HL-60 (cell line): ENCODE measurements at regions not wholly inside any gene's neighbourhood (a gene's known extent, or its start where the extent isn't known, plus 50 kb on each side); places are given as distances from the start of the nearest gene placed in this dataset.

Source experiments
- DNase-seq, 2 experiments: peaks; one replicate each; pipeline ENCODE4 v3.0.0-alpha.2; 2010 to 2020; ENCODE audit warnings: low read depth in 1 of 2, low spot score in 1 of 2
- H3K27ac ChIP-seq: fragments of 250-450 bp; sonication (Bioruptor Pico); replicated peaks from 2 replicates; pipeline ENCODE4 v1.5.1; 2020; ENCODE audit warnings: mild to moderate bottlenecking, moderate library complexity
- H3K27me3 ChIP-seq: fragments of 250-450 bp; sonication (Bioruptor Pico); 2 replicates; pipeline ENCODE4 v1.5.1; 2021; ENCODE audit warnings: mild to moderate bottlenecking, moderate library complexity; ENCODE audit not compliant: insufficient read depth, poor library complexity, severe bottlenecking
- H3K4me3 ChIP-seq: replicated peaks from 2 replicates; pipeline ENCODE4 v1.5.1; 2011; ENCODE audit warnings: mild to moderate bottlenecking, control low read depth, low read length; ENCODE audit not compliant: insufficient read depth
- GABPA ChIP-seq: IDR thresholded peaks from 2 replicates; pipeline ENCODE4 v1.6.1; 2012; ENCODE audit warnings: low read depth
- POLR2AphosphoS5 ChIP-seq: IDR thresholded peaks from 2 replicates; pipeline ENCODE4 v1.6.1; 2012; ENCODE audit warnings: low read depth
- SPI1 ChIP-seq: IDR thresholded peaks from 2 replicates; pipeline ENCODE4 v1.6.1; 2012; ENCODE audit warnings: low read depth, mild to moderate bottlenecking, borderline replicate concordance
- TF ChIP-seq, protein P1 (sequence below): IDR thresholded peaks from 2 replicates; pipeline ENCODE4 v1.6.1; 2012; ENCODE audit warnings: low read depth; ENCODE audit not compliant: insufficient replicate concordance
- TF ChIP-seq, protein P2 (sequence below): IDR thresholded peaks from one replicate; pipeline ENCODE4 v1.5.1; 2011; ENCODE audit warnings: low read length, control low read depth, inconsistent platforms; ENCODE audit not compliant: insufficient read depth

DNA sequence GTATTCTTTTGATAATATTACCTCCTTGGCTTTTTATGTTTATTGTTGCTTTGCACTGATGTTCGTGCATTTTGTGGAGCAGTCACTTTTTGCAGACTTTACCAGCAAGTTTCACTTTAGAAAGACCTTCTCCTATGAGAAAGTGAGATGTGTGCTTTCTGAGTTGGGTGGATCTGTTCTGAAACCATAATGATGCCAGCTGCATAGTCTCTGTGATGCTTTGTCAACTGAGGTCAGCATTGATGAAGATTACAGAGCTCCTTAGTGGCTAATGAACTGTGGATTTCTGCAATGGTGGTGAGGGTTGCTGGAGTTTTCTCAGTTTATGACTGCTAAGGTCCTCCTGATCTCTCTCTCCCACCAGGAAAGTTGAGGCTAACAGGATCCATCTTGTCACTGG is 309.9 kb upstream of the SLITRK6 start:
- no peaks in the 10 kb centered on the region for H3K27me3 ChIP-seq
- TF ChIP-seq, protein P1, sequence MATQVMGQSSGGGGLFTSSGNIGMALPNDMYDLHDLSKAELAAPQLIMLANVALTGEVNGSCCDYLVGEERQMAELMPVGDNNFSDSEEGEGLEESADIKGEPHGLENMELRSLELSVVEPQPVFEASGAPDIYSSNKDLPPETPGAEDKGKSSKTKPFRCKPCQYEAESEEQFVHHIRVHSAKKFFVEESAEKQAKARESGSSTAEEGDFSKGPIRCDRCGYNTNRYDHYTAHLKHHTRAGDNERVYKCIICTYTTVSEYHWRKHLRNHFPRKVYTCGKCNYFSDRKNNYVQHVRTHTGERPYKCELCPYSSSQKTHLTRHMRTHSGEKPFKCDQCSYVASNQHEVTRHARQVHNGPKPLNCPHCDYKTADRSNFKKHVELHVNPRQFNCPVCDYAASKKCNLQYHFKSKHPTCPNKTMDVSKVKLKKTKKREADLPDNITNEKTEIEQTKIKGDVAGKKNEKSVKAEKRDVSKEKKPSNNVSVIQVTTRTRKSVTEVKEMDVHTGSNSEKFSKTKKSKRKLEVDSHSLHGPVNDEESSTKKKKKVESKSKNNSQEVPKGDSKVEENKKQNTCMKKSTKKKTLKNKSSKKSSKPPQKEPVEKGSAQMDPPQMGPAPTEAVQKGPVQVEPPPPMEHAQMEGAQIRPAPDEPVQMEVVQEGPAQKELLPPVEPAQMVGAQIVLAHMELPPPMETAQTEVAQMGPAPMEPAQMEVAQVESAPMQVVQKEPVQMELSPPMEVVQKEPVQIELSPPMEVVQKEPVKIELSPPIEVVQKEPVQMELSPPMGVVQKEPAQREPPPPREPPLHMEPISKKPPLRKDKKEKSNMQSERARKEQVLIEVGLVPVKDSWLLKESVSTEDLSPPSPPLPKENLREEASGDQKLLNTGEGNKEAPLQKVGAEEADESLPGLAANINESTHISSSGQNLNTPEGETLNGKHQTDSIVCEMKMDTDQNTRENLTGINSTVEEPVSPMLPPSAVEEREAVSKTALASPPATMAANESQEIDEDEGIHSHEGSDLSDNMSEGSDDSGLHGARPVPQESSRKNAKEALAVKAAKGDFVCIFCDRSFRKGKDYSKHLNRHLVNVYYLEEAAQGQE: no peak
- TF ChIP-seq, protein P2, sequence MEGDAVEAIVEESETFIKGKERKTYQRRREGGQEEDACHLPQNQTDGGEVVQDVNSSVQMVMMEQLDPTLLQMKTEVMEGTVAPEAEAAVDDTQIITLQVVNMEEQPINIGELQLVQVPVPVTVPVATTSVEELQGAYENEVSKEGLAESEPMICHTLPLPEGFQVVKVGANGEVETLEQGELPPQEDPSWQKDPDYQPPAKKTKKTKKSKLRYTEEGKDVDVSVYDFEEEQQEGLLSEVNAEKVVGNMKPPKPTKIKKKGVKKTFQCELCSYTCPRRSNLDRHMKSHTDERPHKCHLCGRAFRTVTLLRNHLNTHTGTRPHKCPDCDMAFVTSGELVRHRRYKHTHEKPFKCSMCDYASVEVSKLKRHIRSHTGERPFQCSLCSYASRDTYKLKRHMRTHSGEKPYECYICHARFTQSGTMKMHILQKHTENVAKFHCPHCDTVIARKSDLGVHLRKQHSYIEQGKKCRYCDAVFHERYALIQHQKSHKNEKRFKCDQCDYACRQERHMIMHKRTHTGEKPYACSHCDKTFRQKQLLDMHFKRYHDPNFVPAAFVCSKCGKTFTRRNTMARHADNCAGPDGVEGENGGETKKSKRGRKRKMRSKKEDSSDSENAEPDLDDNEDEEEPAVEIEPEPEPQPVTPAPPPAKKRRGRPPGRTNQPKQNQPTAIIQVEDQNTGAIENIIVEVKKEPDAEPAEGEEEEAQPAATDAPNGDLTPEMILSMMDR: no peak
- TF ChIP-seq POLR2AphosphoS5: no peak
- TF ChIP-seq GABPA: no peak
- no peak for TF ChIP-seq SPI1
- H3K4me3 ChIP-seq: no peak overlapping the region
- no peak overlapping the region for H3K27ac ChIP-seq
- no peak for DNase-seq

DNA sequence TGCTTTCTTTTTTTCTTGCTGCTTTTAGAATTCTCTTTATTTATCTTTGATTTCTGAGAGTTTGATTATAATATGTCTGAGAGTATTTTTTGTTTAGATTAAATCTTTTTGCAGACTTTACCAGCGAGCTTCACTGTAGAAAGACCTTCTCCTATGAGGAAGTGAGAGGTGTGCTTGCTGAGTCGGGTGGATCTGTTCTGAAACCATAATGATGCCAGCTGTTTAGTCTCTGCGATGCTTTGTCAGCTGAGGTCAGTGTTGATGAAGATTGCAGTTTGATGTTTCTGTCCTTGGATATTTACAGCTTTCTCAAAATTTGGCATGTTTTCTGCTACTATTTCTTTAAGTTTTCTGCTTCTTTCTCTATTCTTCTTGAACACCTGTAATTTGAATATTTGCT is 309.1 kb upstream of the SLITRK6 start:
- Histone ChIP-seq H3K4me3 (no peak overlapping the region), H3K27ac (no peak overlapping the region)
- TF ChIP-seq GABPA (no peak), POLR2AphosphoS5 (no peak), SPI1 (no peak)
- TF ChIP-seq, protein P2: no peak
- TF ChIP-seq, protein P1: no peak

DNA sequence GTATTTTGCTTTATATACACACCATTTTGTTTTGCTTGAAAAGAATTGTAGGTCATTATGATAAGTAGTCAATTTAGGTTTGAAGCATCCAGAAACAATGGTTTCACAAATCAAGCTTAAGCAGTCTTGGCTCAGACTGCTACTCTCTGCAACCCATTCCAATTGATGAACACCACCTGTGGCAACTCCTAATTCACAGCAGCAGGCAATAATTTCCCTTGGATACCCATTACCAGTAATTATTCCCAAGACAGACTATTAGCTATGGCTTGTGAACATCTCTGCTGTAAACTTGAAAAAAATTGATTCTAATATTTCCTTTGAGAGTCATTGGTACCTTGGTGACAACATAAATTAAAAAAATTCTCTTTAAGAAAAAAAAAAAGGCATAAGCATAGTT is 299.3 kb upstream of the SLITRK6 start:
- Histone ChIP-seq H3K27me3 (no peaks in the 10 kb centered on the region), H3K4me3 (no peak overlapping the region), H3K27ac (no peak overlapping the region)
- TF ChIP-seq, protein P2: no peak
- no peak for TF ChIP-seq GABPA
- no peak for TF ChIP-seq SPI1
- no peak for TF ChIP-seq POLR2AphosphoS5
- no peak for DNase-seq

More for the DNA sequence above, 309.1 kb upstream of the SLITRK6 start:
- H3K27me3 ChIP-seq: no peaks in the 10 kb centered on the region
- DNase-seq: no peak

DNA sequence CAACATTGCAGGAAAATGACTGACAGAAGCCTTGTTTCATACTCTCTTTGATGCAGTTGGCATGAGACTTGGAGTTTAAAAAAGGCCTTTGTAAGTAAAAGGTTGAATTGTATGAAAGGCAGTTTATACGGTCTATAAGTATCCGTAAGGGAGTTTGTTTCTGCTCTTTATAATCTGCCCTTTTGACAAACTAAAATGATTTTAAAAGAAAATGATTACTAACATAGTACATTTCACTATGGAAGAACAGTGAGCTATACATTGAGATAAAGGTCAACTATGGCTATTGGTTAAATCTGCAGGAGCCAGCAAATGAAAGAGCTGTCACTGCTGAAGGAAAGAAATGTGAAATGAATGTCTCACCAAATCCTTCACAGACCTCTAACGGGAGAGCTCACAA is 296.1 kb upstream of the SLITRK6 start:
- DNase-seq: no peak
- H3K4me3 ChIP-seq: no peak overlapping the region
- TF ChIP-seq SPI1 (no peak), POLR2AphosphoS5 (no peak), GABPA (no peak)
- TF ChIP-seq, protein P1: no peak
- TF ChIP-seq, protein P2: no peak
- no peaks in the 10 kb centered on the region for H3K27me3 ChIP-seq
- H3K27ac ChIP-seq: no peak overlapping the region
